HG03159 (cell line): ENCODE measurements at regions not wholly inside any gene's neighbourhood (a gene's known extent, or its start where the extent isn't known, plus 50 kb on each side); places are given as distances from the start of the nearest gene placed in this dataset.

Source experiments
- ATAC-seq: cut with Tn5 transposase; IDR thresholded peaks from one replicate; pipeline ENCODE4 v1.9.1; 2021; ENCODE audit warnings: mild to moderate bottlenecking, moderate library complexity; ENCODE audit not compliant: unreplicated experiment

DNA sequence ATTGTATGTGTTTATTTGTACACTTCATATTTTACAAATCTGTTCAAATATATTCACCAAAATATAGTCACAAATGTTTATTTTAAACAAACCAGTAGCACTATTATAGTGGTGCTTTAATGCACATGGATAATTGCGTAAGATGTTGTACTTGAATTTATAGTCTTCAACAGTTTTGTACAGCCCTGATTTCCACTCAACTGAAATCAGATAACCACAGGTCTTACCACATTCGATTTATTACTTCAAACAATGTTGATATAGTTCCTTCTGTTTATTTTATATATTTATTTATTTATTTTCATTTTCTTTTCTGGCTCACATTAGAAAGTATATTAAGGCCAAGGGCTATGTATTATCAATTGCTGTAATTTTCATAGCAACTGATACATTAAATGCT, 99.4 kb upstream of the ZNF804A start:
- ATAC-seq, result no peak

GRCh38 chr2:184504252-184504651, 94.1 kb upstream of the ZNF804A start:
- no peak for ATAC-seq

DNA sequence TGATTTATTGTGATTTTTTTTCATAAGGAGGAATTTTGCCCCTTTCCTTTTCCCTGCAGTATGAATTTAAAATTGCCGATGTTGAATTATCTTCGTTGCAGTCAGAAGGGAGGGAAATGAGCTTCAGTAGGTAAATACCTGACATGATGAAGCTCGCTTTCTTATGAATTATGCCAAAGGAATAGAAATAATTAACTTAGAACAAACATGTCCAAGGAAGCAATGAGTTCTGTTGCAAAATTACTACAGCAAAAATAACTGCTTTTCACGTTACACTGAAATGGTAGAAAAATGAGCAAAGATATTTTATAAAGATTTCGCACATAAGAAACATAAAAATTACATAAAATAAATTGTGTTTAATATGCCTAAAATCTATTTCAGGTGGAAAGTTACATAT, 91.1 kb upstream of the ZNF804A start:
- ATAC-seq, result no peak

- ATAC-seq, result no peak
Measured at GRCh38 chr2:184517402-184517801, 80.9 kb upstream of the ZNF804A start.

DNA sequence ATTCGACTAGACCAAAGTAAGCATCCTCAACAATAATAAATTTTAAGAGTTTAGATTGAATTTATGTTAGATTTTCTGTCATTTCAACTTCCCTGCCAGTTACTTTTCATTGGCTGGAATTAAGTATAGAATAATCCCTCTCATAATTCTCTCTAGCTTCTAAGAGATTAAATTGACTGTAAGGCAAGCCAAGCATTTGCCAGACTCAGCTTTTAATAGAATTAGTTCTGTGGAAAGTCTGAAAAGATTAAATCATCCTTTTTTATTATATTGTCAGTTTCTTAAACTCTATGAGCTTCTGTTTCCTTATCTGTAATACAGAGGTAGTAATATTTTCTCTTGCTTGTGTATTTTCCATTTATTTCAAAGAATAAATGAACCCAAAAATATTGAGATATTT, 77.9 kb upstream of the ZNF804A start:
- no peak for ATAC-seq

- no peak for ATAC-seq
Measured at GRCh38 chr2:184523732-184524131, 74.6 kb upstream of the ZNF804A start.

- ATAC-seq, result no peak
Measured at GRCh38 chr2:184524551-184525382, 73.6 kb upstream of the ZNF804A start.

- no peak for ATAC-seq
Measured at GRCh38 chr2:184527058-184527457, 71.3 kb upstream of the ZNF804A start.

- no peak for ATAC-seq
Measured at GRCh38 chr2:184528119-184528518, 70.2 kb upstream of the ZNF804A start.

DNA sequence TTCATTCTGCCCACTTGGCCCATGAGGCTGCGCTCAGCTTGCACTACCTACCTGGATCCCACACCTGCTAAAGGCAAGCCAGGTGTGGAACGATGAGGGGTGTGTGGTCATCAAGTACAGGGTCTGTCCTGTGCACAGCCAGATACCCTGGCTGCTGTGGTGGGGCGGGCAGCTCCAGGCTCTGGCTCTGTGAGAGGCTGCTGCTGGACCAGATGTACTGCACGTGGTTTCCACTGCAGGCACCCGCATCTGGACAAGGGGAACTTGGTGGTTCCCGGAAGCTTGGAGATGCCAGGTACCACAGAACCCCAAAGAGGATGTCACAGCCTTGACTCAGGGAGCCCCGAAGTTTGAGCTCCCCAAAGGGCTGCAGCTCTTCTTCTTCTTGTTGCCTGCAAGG, 68.1 kb upstream of the ZNF804A start:
- ATAC-seq, result no peak

DNA sequence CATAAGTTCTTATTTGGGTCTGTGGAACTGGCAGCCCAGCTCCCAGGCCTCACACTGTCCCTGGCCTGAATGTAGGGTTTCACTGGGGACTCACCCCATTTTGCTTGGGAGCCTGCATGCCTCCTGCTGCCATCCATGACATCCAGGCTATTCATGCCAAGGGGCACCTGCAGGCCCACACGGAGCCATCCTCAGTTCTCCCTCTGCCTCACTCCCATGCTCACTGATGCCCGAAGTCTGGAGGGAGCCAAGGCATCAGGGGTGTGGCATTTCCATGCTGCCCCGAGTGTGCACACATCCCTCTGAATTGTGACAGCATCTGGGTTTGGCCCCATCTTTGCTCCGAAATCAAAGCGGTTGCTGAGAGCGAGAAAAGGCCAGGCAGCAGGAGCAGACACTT, 67.4 kb upstream of the ZNF804A start:
- no peak for ATAC-seq

- ATAC-seq, result no peak
Measured at GRCh38 chr2:184532551-184532950, 65.8 kb upstream of the ZNF804A start.

GRCh38 chr2:184534986-184535385, 63.3 kb upstream of the ZNF804A start:
- ATAC-seq, result no peak

- ATAC-seq, result no peak
Measured at GRCh38 chr2:184540246-184540789, 58.0 kb upstream of the ZNF804A start.

DNA sequence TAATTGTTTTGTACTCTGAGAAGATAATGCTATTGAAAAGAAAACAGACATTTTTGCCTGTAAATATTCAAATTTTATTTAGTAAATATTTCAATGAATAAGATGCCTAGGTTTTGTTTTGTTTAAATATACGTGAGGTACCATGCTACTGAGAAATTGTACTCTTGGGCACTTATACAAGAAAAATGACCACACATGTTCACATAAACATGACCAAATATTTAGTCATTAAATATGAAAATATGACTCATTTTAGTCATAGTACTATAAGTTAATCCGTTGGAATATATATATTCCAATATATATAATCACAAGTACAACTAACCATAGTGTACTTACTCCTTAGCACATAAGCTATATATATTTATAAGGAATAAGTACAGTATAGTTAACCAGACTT, 56.7 kb upstream of the ZNF804A start:
- ATAC-seq, result no peak

- ATAC-seq, result no peak
Measured at GRCh38 chr2:184543832-184544231, 54.5 kb upstream of the ZNF804A start.
